HS-5 (cell line): ENCODE measurements at regions not wholly inside any gene's neighbourhood (a gene's known extent, or its start where the extent isn't known, plus 50 kb on each side); places are given as distances from the start of the nearest gene placed in this dataset.

Source experiments
- DNase-seq: peaks from one replicate; pipeline ENCODE4 v3.0.0-alpha.2; 2012; ENCODE audit warnings: low read depth

- DNase-seq: no peak
Observed at GRCh38 chr20:12371990-12372389, 454.3 kb downstream of the BTBD3 start.

GRCh38 chr20:12372557-12372956 is 454.9 kb downstream of the BTBD3 start:
- DNase-seq: no peak

- no peak for DNase-seq
Observed at GRCh38 chr20:12375967-12376366, 458.3 kb downstream of the BTBD3 start.

- no peak for DNase-seq
Observed at GRCh38 chr20:12383821-12384220, 466.1 kb downstream of the BTBD3 start.

- no peak for DNase-seq
Observed at GRCh38 chr20:12386821-12387220, 469.1 kb downstream of the BTBD3 start.

GRCh38 chr20:12391099-12391498 is 473.4 kb downstream of the BTBD3 start:
- DNase-seq: no peak

GRCh38 chr20:12394786-12395185 is 477.1 kb downstream of the BTBD3 start:
- no peak for DNase-seq

- DNase-seq: no peak
Observed at GRCh38 chr20:12395353-12395752, 477.7 kb downstream of the BTBD3 start.

- no peak for DNase-seq
Observed at GRCh38 chr20:12395760-12396159, 478.1 kb downstream of the BTBD3 start.

- DNase-seq: no peak
Observed at GRCh38 chr20:12399110-12399836, 481.6 kb downstream of the BTBD3 start.

- no peak for DNase-seq
Observed at GRCh38 chr20:12404941-12405340, 487.2 kb downstream of the BTBD3 start.

GRCh38 chr20:12406978-12407377 is 489.3 kb downstream of the BTBD3 start:
- no peak for DNase-seq

- no peak for DNase-seq
Observed at GRCh38 chr20:12409501-12409900, 491.8 kb downstream of the BTBD3 start.

GRCh38 chr20:12410783-12411182 is 493.1 kb downstream of the BTBD3 start:
- DNase-seq: no peak

GRCh38 chr20:12411246-12411940 is 493.7 kb downstream of the BTBD3 start:
- no peak for DNase-seq

- no peak for DNase-seq
Observed at GRCh38 chr20:12413116-12413515, 495.4 kb downstream of the BTBD3 start.

GRCh38 chr20:12414446-12415274 is 497.0 kb downstream of the BTBD3 start:
- no peak for DNase-seq

- no peak for DNase-seq
Observed at GRCh38 chr20:12416281-12416680, 498.6 kb downstream of the BTBD3 start.

- no peak for DNase-seq
Observed at GRCh38 chr20:12433724-12434123, 516.0 kb downstream of the BTBD3 start.

GRCh38 chr20:12434672-12435071 is 517.0 kb downstream of the BTBD3 start:
- no peak for DNase-seq

- DNase-seq: no peak
Observed at GRCh38 chr20:12435268-12435667, 517.6 kb downstream of the BTBD3 start.

GRCh38 chr20:12453711-12454110 is 536.0 kb downstream of the BTBD3 start:
- no peak for DNase-seq

GRCh38 chr20:12455148-12455547 is 537.5 kb downstream of the BTBD3 start:
- DNase-seq: no peak
